IPS-18a (cell line): ENCODE measurements at regions not wholly inside any gene's neighbourhood (a gene's known extent, or its start where the extent isn't known, plus 50 kb on each side); places are given as distances from the start of the nearest gene placed in this dataset.
"Not testable (repeated sequence)": the region's sequence is repeated elsewhere in the genome, so short reads cannot be mapped to it uniquely, and the experiment has no call there.

Source experiments
- H3K27ac ChIP-seq: one replicate; pipeline ENCODE4 v1.5.1; 2013; ENCODE audit warnings: low read length
- H3K27me3 ChIP-seq: one replicate; pipeline ENCODE4 v1.6.1; 2013; ENCODE audit warnings: mild to moderate bottlenecking, low read length; ENCODE audit not compliant: control insufficient read depth, insufficient read depth
- H3K36me3 ChIP-seq: one replicate; pipeline ENCODE4 v1.6.1; 2013; ENCODE audit warnings: low read depth, low read length; ENCODE audit not compliant: control insufficient read depth
- H3K4me1 ChIP-seq: one replicate; pipeline ENCODE4 v1.6.1; 2013; ENCODE audit warnings: low read depth, low read length; ENCODE audit not compliant: control insufficient read depth
- H3K4me3 ChIP-seq: one replicate; pipeline ENCODE4 v1.5.1; 2013; ENCODE audit warnings: low read length
- H3K9ac ChIP-seq: one replicate; pipeline ENCODE4 v1.6.1; 2013; ENCODE audit warnings: mild to moderate bottlenecking, low read length, moderate library complexity
- H3K9me3 ChIP-seq: one replicate; pipeline ENCODE4 v1.6.1; 2013; ENCODE audit warnings: low read depth, low read length; ENCODE audit not compliant: control insufficient read depth

DNA sequence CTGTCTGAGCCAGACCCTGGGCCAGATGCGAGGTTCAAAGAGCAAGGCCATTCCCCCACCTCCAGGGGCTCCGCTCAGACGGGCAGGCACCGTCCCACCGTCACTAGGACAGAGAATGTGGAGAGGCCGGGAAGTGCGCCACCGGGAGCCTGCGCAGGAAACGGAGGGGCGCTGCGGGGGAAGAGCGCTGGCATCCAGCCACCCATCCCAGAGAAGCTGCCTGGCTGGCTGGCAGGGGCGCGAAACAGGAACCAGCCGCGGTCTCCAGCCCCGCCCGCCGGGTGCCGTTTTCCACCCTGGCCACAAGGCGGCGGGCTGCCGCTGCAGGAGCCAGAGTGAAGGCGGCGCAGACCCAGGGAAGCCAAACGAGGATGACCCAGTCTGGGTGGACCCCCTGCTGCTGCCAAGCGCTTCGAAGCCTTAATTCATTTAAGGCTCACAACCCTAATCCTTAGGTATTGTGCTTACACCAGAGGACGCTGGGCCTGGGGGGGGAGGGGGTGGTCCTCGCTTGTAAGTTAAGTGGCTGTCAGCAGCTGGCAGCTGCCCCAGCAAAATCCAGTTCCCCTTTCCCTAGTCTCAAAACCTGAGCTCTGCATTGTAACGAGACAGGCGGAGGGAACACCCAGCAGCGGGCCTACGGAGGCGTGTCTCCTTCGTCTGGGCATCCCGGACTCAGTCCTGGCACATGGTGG lies 114.8 kb upstream of the SMURF2 start:
- H3K4me3 ChIP-seq: peak overlapping the region; percentile 41
- H3K9me3 ChIP-seq, H3K36me3 ChIP-seq, H3K9ac ChIP-seq, H3K27ac ChIP-seq: not testable (repeated sequence)
- peaks cover 14% of the 10 kb centered on the region for H3K4me1 ChIP-seq
- H3K27me3 ChIP-seq: peaks cover 74% of the 10 kb centered on the region

GRCh38 chr17:64775701-64776570 lies 113.8 kb upstream of the SMURF2 start:
- H3K9me3 ChIP-seq: no peaks in the 10 kb centered on the region
- no peaks in the 10 kb centered on the region for H3K36me3 ChIP-seq
- no peak overlapping the region for H3K9ac ChIP-seq
- H3K27ac ChIP-seq: no peak overlapping the region
- H3K4me3 ChIP-seq: no peak overlapping the region
- H3K27me3 ChIP-seq: peaks cover 65% of the 10 kb centered on the region
- H3K4me1 ChIP-seq: peaks cover 11% of the 10 kb centered on the region

- no peaks in the 10 kb centered on the region for H3K36me3 ChIP-seq
- H3K4me1 ChIP-seq: peaks cover 11% of the 10 kb centered on the region
- H3K9me3 ChIP-seq: no peaks in the 10 kb centered on the region
- H3K27ac ChIP-seq: no peak overlapping the region
- H3K9ac ChIP-seq: no peak overlapping the region
- H3K4me3 ChIP-seq: no peak overlapping the region
- H3K27me3 ChIP-seq: peaks cover 56% of the 10 kb centered on the region
These were observed 112.9 kb upstream of the SMURF2 start for GRCh38 chr17:64774888-64775540.

GRCh38 chr17:64773836-64774761 lies 112.0 kb upstream of the SMURF2 start:
- H3K36me3 ChIP-seq: no peaks in the 10 kb centered on the region
- H3K4me1 ChIP-seq: peaks cover 11% of the 10 kb centered on the region
- peak overlapping the region; percentile 5 for H3K9ac ChIP-seq
- H3K27ac ChIP-seq: no peak overlapping the region
- peaks cover 46% of the 10 kb centered on the region for H3K27me3 ChIP-seq
- H3K9me3 ChIP-seq: no peaks in the 10 kb centered on the region
- peak overlapping the region; percentile 43 for H3K4me3 ChIP-seq

GRCh38 chr17:64773386-64773835 lies 111.3 kb upstream of the SMURF2 start:
- Histone ChIP-seq H3K27me3 (peaks cover 40% of the 10 kb centered on the region), H3K36me3 (no peaks in the 10 kb centered on the region), H3K4me1 (peaks cover 8% of the 10 kb centered on the region), H3K4me3 (peak overlapping the region; percentile 43), H3K9ac (no peak overlapping the region), H3K9me3 (no peaks in the 10 kb centered on the region), H3K27ac (no peak overlapping the region)

DNA sequence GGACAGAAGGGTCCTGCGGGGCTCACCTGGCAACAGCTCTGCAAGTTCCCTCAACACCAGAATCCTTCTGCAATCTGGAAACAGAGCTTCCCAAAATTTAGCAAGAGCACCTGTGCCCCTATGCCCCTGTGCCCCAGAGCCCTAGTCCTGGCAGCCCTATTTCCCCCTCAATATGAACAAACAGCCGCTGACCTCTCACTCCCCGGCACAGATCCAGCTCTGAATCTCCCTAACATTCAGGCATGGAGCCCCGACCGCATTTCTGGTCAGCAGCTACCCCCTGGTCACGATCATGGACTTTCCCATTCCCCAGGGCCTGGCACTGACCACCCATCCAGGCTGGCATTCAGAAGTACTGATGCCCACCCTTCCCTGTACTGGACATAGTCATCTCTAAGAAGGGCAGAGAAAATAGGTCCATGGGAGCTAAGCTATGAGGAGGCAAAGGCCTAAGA lies 110.8 kb upstream of the SMURF2 start:
- Histone ChIP-seq H3K9ac (no peak overlapping the region), H3K4me3 (no peak overlapping the region), H3K36me3 (no peaks in the 10 kb centered on the region), H3K27ac (no peak overlapping the region), H3K9me3 (no peaks in the 10 kb centered on the region), H3K4me1 (peaks cover 6% of the 10 kb centered on the region), H3K27me3 (peaks cover 34% of the 10 kb centered on the region)

- no peak overlapping the region for H3K27ac ChIP-seq
- H3K36me3 ChIP-seq: no peaks in the 10 kb centered on the region
- no peaks in the 10 kb centered on the region for H3K9me3 ChIP-seq
- no peak overlapping the region for H3K4me3 ChIP-seq
- no peak overlapping the region for H3K9ac ChIP-seq
- H3K4me1 ChIP-seq: peaks cover under 1% of the 10 kb centered on the region
- peaks cover 28% of the 10 kb centered on the region for H3K27me3 ChIP-seq
These were observed 110.1 kb upstream of the SMURF2 start for GRCh38 chr17:64771980-64772844.

DNA sequence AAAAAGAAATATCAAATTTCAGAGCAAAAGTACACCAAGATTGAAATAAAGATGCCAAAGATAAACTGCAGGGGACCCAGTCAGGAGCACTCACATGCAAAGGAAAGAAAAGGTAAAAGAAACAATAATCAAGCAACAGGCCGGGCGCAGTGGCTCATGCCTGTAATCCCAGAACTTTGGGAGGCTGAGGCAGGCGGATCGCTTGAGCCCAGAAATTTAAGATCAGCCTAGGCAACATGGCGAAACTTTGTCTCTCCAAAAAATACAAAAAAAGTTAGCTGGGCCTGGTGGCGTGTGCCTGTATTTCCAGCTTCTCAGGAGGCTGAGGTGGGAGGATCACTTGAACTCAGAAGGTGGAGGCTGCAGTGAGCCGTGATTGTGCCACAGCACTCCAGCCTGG lies 107.6 kb upstream of the SMURF2 start:
- Histone ChIP-seq H3K36me3 (no peaks in the 10 kb centered on the region), H3K27me3 (peaks cover 3% of the 10 kb centered on the region), H3K9ac (no peak overlapping the region), H3K4me3 (no peak overlapping the region), H3K9me3 (no peaks in the 10 kb centered on the region), H3K4me1 (no peaks in the 10 kb centered on the region), H3K27ac (no peak overlapping the region)

DNA sequence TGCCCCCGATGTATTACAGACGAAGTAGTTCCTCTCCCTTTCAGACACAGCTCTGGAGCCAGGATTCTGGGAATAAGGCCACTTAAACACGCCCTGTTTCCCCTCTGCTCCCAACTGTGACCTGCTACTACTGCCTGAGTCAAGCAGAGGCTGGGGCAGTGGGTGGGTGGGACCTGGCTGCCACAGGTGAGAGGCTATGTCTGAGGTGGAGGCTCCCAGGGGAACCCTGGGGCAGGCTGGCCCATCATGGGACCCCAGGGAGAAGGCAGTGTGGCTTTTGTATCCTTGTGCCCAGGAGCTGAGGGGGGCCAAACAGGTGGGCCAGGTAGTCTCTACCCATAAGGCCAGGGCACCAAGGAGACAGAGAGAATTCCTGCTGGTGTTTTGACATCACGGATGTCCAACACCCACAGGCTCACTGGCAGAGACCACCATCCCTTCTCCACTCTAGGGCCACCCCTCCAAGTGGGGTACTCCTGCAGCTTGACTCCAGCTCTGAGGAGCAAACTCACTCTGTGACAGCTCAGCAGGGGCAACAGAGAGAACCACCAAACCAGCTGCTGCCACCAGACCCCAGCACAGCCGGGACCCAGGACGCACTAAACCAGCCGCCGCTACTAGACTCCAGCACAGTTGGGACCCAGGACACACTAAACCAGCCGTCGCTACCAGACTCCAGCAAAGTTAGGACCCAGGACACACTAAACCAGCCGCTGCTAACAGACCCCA lies 105.3 kb upstream of the SMURF2 start:
- no peak overlapping the region for H3K27ac ChIP-seq
- no peaks in the 10 kb centered on the region for H3K4me1 ChIP-seq
- H3K27me3 ChIP-seq: no peaks in the 10 kb centered on the region
- no peak overlapping the region for H3K4me3 ChIP-seq
- no peaks in the 10 kb centered on the region for H3K36me3 ChIP-seq
- H3K9me3 ChIP-seq: no peaks in the 10 kb centered on the region
- H3K9ac ChIP-seq: no peak overlapping the region
